ENCODE measurements at regions not wholly inside any gene's neighbourhood (a gene's known extent, or its start where the extent isn't known, plus 50 kb on each side); places are given as distances from the start of the nearest gene placed in this dataset.
"Not testable (repeated sequence)": the region's sequence is repeated elsewhere in the genome, so short reads cannot be mapped to it uniquely, and the experiment has no call there.

DNA sequence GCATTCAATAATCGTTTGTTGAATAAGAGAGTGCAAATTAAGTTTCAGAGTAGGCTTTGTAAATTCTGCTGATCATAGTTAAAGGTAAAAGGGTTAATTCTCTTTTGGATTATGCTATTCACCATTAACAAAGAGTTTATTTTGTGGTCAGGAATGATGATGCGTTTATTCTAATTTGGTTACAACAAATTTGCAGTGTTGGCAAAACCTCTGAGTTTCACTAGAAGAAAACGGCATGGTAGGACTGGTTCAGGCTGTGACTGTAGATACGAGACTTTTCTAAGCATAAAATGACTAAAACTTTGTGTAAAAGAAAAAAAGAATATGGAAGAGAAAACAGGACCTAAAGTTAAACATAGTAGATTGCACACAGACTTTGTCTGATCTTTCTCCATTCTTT is 234.7 kb downstream of the TLR4 start:
- no peak overlapping the region for H3K27ac ChIP-seq (ENCODE audit: low read depth, low read length)
- peaks cover 0 to 4% (median 0%) of the 10 kb centered on the region in 5 donors for H3K36me3 Mint-ChIP-seq

DNA sequence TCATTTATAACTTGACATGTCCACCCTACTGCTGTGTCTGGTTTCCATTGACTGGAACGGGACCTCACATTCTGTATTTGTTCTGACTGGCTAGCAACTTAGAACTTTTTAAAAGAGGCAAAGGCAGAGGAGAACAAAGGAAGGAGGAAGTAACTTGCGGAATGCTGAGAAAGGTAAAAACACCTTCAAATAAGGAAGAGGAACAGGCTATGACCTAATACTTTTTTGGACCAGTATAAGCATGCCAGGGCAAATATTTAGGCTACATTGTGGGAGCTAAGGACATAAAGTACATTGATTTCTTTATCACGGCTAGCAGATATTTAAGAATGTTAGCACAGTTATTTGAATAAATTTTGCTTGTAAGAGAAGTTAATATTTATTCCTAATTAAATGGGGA is 240.5 kb downstream of the TLR4 start:
- H3K27me3 Mint-ChIP-seq; H3K4me1 ChIP-seq (ENCODE audit: control insufficient read depth in 2 of 2, insufficient read depth in 2 of 2, low read length in 2 of 2); CTCF ChIA-PET; H3K4me3 ChIP-seq (ENCODE audit: low read length); H3K27ac ChIP-seq (ENCODE audit: low read depth, low read length); H3K27ac Mint-ChIP-seq; H3K4me3 Mint-ChIP-seq; H3K36me3 ChIP-seq (ENCODE audit: control insufficient read depth in 2 of 3, insufficient read depth in 3 of 3, low read length in 3 of 3); intact Hi-C loops (cut with micrococcal nuclease); H3K4me1 Mint-ChIP-seq; H3K27me3 ChIP-seq (ENCODE audit: control insufficient read depth in 2 of 2, insufficient read depth in 2 of 2, low read length in 2 of 2); POLR2A ChIA-PET; H3K9me3 ChIP-seq (ENCODE audit: control insufficient read depth in 2 of 3, low read length in 3 of 3); H3K9me3 Mint-ChIP-seq; DNase-seq; ATAC-seq; H3K36me3 Mint-ChIP-seq: not testable (repeated sequence)

More for the DNA sequence above, 234.7 kb downstream of the TLR4 start:
- POLR2A ChIA-PET: no interaction called here
- no peak overlapping the region for H3K4me3 Mint-ChIP-seq
- H3K9me3 ChIP-seq (ENCODE audit: control insufficient read depth in 2 of 3, low read length in 3 of 3): no peaks in the 10 kb centered on the region
- no peak overlapping the region for H3K27ac Mint-ChIP-seq
- peaks cover 0 to 10% (median 0%) of the 10 kb centered on the region in 11 donors for H3K9me3 Mint-ChIP-seq
- no peaks in the 10 kb centered on the region for H3K27me3 ChIP-seq (ENCODE audit: control insufficient read depth in 2 of 2, insufficient read depth in 2 of 2, low read length in 2 of 2)
- no peaks in the 10 kb centered on the region for H3K4me1 ChIP-seq (ENCODE audit: control insufficient read depth in 2 of 2, insufficient read depth in 2 of 2, low read length in 2 of 2)
- DNase-seq: no peak
- H3K36me3 ChIP-seq (ENCODE audit: control insufficient read depth in 2 of 3, insufficient read depth in 3 of 3, low read length in 3 of 3): no peaks in the 10 kb centered on the region
- CTCF ChIA-PET: no interaction called here
- H3K4me3 ChIP-seq (ENCODE audit: low read length): no peak overlapping the region
- ATAC-seq: no peak
- intact Hi-C loops (cut with micrococcal nuclease): no loop called here
- no peaks in the 10 kb centered on the region for H3K4me1 Mint-ChIP-seq
- H3K27me3 Mint-ChIP-seq: peaks cover 0 to 14% (median 0%) of the 10 kb centered on the region in 5 donors

- no peaks in the 10 kb centered on the region for H3K4me1 ChIP-seq (ENCODE audit: control insufficient read depth in 2 of 2, insufficient read depth in 2 of 2, low read length in 2 of 2)
- no peaks in the 10 kb centered on the region for H3K27me3 ChIP-seq (ENCODE audit: control insufficient read depth in 2 of 2, insufficient read depth in 2 of 2, low read length in 2 of 2)
Measured at GRCh38 chr9:117945286-117945685, 241.1 kb downstream of the TLR4 start.

GRCh38 chr9:117951127-117951526 is 246.9 kb downstream of the TLR4 start:
- CTCF ChIA-PET: no interaction called here

More at GRCh38 chr9:117945286-117945685, 241.1 kb downstream of the TLR4 start:
- Mint-ChIP-seq H3K9me3 (peaks cover 0 to 9% (median 0%) of the 10 kb centered on the region in 11 donors), H3K4me3 (no peak overlapping the region), H3K27me3 (peaks cover 0 to 9% (median 0%) of the 10 kb centered on the region in 5 donors), H3K36me3 (peaks cover 0 to 4% (median 0%) of the 10 kb centered on the region in 5 donors), H3K4me1 (no peaks in the 10 kb centered on the region), H3K27ac (no peak overlapping the region)
- ATAC-seq: no peak
- H3K4me3 ChIP-seq (ENCODE audit: low read length): no peak overlapping the region
- no peaks in the 10 kb centered on the region for H3K9me3 ChIP-seq (ENCODE audit: control insufficient read depth in 2 of 3, low read length in 3 of 3)
- no peak for DNase-seq
- POLR2A ChIA-PET: no interaction called here
- CTCF ChIA-PET: no interaction called here
- no peaks in the 10 kb centered on the region for H3K36me3 ChIP-seq (ENCODE audit: control insufficient read depth in 2 of 3, insufficient read depth in 3 of 3, low read length in 3 of 3)
- intact Hi-C loops (cut with micrococcal nuclease): no loop called here
- H3K27ac ChIP-seq (ENCODE audit: low read depth, low read length): no peak overlapping the region

DNA sequence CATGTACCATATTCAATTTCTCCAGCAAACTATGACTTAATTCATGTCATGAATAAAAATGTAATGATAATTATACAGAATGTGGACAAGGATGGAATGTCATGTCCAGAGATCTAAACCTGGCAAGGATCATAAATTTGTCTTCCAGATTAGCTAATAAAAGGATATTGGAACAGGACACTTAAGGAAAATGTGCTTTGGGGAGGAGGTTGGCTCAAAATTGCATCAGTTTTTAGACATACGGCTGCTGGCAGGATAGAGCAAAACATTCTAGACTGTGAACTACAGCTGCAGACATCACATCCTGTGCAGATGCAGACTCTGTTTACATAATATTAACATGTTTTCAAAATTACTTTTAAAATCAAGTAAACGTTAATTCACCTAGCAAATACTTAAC is 248.4 kb downstream of the TLR4 start:
- Histone ChIP-seq H3K27me3 (ENCODE audit: control insufficient read depth in 2 of 2, insufficient read depth in 2 of 2, low read length in 2 of 2) (no peaks in the 10 kb centered on the region), H3K9me3 (ENCODE audit: control insufficient read depth in 2 of 3, low read length in 3 of 3) (no peaks in the 10 kb centered on the region), H3K27ac (ENCODE audit: low read depth, low read length) (no peak overlapping the region), H3K4me3 (ENCODE audit: low read length) (no peak overlapping the region), H3K4me1 (ENCODE audit: control insufficient read depth in 2 of 2, insufficient read depth in 2 of 2, low read length in 2 of 2) (no peaks in the 10 kb centered on the region), H3K36me3 (ENCODE audit: control insufficient read depth in 2 of 3, insufficient read depth in 3 of 3, low read length in 3 of 3) (no peaks in the 10 kb centered on the region)
- no peak for ATAC-seq
- POLR2A ChIA-PET: no interaction called here
- H3K9me3 Mint-ChIP-seq: peaks cover 0 to 6% (median 0%) of the 10 kb centered on the region in 11 donors
- H3K27me3 Mint-ChIP-seq: peaks cover 0 to 6% (median 0%) of the 10 kb centered on the region in 5 donors
- no peak for DNase-seq
- no peaks in the 10 kb centered on the region for H3K36me3 Mint-ChIP-seq
- H3K27ac Mint-ChIP-seq: no peak overlapping the region
- CTCF ChIA-PET: no interaction called here
- intact Hi-C loops (cut with micrococcal nuclease): no loop called here
- H3K4me3 Mint-ChIP-seq: no peak overlapping the region
- no peaks in the 10 kb centered on the region for H3K4me1 Mint-ChIP-seq

More at GRCh38 chr9:117951127-117951526, 246.9 kb downstream of the TLR4 start:
- Mint-ChIP-seq H3K27ac (no peak overlapping the region), H3K9me3 (peaks cover 0 to 6% (median 0%) of the 10 kb centered on the region in 11 donors), H3K36me3 (no peaks in the 10 kb centered on the region), H3K4me1 (no peaks in the 10 kb centered on the region), H3K4me3 (no peak overlapping the region), H3K27me3 (peaks cover 0 to 6% (median 0%) of the 10 kb centered on the region in 5 donors)
- Histone ChIP-seq H3K4me3 (ENCODE audit: low read length) (no peak overlapping the region), H3K4me1 (ENCODE audit: control insufficient read depth in 2 of 2, insufficient read depth in 2 of 2, low read length in 2 of 2) (no peaks in the 10 kb centered on the region), H3K27me3 (ENCODE audit: control insufficient read depth in 2 of 2, insufficient read depth in 2 of 2, low read length in 2 of 2) (no peaks in the 10 kb centered on the region), H3K36me3 (ENCODE audit: control insufficient read depth in 2 of 3, insufficient read depth in 3 of 3, low read length in 3 of 3) (no peaks in the 10 kb centered on the region), H3K27ac (ENCODE audit: low read depth, low read length) (no peak overlapping the region), H3K9me3 (ENCODE audit: control insufficient read depth in 2 of 3, low read length in 3 of 3) (no peaks in the 10 kb centered on the region)
- DNase-seq: no peak
- intact Hi-C loops (cut with micrococcal nuclease): no loop called here
- no peak for ATAC-seq
- POLR2A ChIA-PET: no interaction called here

GRCh38 chr9:117957267-117957666 is 253.1 kb downstream of the TLR4 start:
- peaks cover 0 to 6% (median 0%) of the 10 kb centered on the region in 5 donors for H3K27me3 Mint-ChIP-seq
- no peak for DNase-seq
- H3K36me3 Mint-ChIP-seq: no peaks in the 10 kb centered on the region
- no peak overlapping the region for H3K27ac Mint-ChIP-seq
- no peaks in the 10 kb centered on the region for H3K27me3 ChIP-seq (ENCODE audit: control insufficient read depth in 2 of 2, insufficient read depth in 2 of 2, low read length in 2 of 2)
- peaks cover 0 to 7% (median 0%) of the 10 kb centered on the region in 11 donors for H3K9me3 Mint-ChIP-seq
- H3K9me3 ChIP-seq (ENCODE audit: control insufficient read depth in 2 of 3, low read length in 3 of 3): no peaks in the 10 kb centered on the region
- H3K27ac ChIP-seq (ENCODE audit: low read depth, low read length): no peak overlapping the region
- H3K4me1 Mint-ChIP-seq: peaks cover 0 to 3% (median 0%) of the 10 kb centered on the region in 7 donors
- POLR2A ChIA-PET: no interaction called here
- intact Hi-C loops (cut with micrococcal nuclease): no loop called here
- CTCF ChIA-PET: no interaction called here
- no peaks in the 10 kb centered on the region for H3K4me1 ChIP-seq (ENCODE audit: control insufficient read depth in 2 of 2, insufficient read depth in 2 of 2, low read length in 2 of 2)
- no peak overlapping the region for H3K4me3 Mint-ChIP-seq
- ATAC-seq: no peak
- no peak overlapping the region for H3K4me3 ChIP-seq (ENCODE audit: low read length)
- no peaks in the 10 kb centered on the region for H3K36me3 ChIP-seq (ENCODE audit: control insufficient read depth in 2 of 3, insufficient read depth in 3 of 3, low read length in 3 of 3)

DNA sequence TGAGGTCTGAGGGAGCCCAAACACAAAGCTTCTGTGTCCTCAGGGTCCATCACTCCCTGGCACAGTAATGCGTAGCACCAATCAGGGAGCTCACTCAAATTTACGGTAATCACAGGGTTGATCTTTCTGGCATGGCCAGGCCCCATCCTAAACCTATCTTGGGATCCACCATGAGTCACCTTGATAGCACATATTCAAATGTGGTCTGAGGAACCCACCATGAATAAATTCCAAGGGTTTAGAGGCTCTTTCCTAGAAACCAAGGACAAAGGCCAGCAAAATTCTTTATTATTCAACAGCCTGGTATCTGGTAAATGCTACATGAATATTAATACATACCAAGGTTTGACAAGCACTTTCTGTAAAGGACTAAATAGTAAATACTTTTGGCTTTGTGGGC is 254.5 kb downstream of the TLR4 start:
- Histone ChIP-seq H3K4me1 (ENCODE audit: control insufficient read depth in 2 of 2, insufficient read depth in 2 of 2, low read length in 2 of 2) (no peaks in the 10 kb centered on the region), H3K9me3 (ENCODE audit: control insufficient read depth in 2 of 3, low read length in 3 of 3) (no peaks in the 10 kb centered on the region), H3K36me3 (ENCODE audit: control insufficient read depth in 2 of 3, insufficient read depth in 3 of 3, low read length in 3 of 3) (no peaks in the 10 kb centered on the region), H3K27me3 (ENCODE audit: control insufficient read depth in 2 of 2, insufficient read depth in 2 of 2, low read length in 2 of 2) (no peaks in the 10 kb centered on the region), H3K27ac (ENCODE audit: low read depth, low read length) (no peak overlapping the region), H3K4me3 (ENCODE audit: low read length) (no peak overlapping the region)
- Mint-ChIP-seq H3K4me3 (no peak overlapping the region), H3K9me3 (peaks cover 0 to 7% (median 0%) of the 10 kb centered on the region in 11 donors), H3K27ac (no peak overlapping the region), H3K27me3 (peaks cover 0 to 6% (median 0%) of the 10 kb centered on the region in 5 donors), H3K4me1 (peaks cover 0 to 3% (median 0%) of the 10 kb centered on the region in 7 donors), H3K36me3 (no peaks in the 10 kb centered on the region)
- ATAC-seq (no peak), DNase-seq (no peak)
- ChIA-PET CTCF (no interaction called here), POLR2A (no interaction called here)
- intact Hi-C loops (cut with micrococcal nuclease): no loop called here

All from naive thymus-derived CD4-positive, alpha-beta T cell (primary cell).